HCT116 (cell line): ENCODE measurements at regions not wholly inside any gene's neighbourhood (a gene's known extent, or its start where the extent isn't known, plus 50 kb on each side); places are given as distances from the start of the nearest gene placed in this dataset.

ENCODE experiments used
- ATAC-seq: fragments of 200-7000 bp; cut with Tn5 transposase; 2 replicates; pipeline ENCODE4 v1.9.1; 2020; ENCODE audit warnings: mild to moderate bottlenecking, moderate library complexity
- BruUV-seq: library from RNA; stranded (reverse); fragments of 400-500 nt; replicated peaks from 2 replicates; lab custom pipeline; 2021; lab: Mats Ljungman, UMichigan
- CTCF ChIA-PET: fragments of 300-600 bp; sonication (Branson Sonifier 250); formaldehyde crosslinking; loops from one replicate; lab custom pipeline; 2021; ENCODE audit warnings: antibody characterized with exemption; lab: Charles Lee
- POLR2A ChIA-PET: fragments of 300-600, 350-600 bp; sonication (Branson Sonifier 250); formaldehyde crosslinking; loops from one replicate; lab custom pipeline; 2021; ENCODE audit warnings: antibody characterized with exemption; lab: Charles Lee
- RAD21 ChIA-PET, 2 experiments: fragments of 300-600 bp; sonication (Branson Sonifier 250); formaldehyde crosslinking; loops; one replicate each; lab custom pipeline; 2023; ENCODE audit warnings: low total read pairs in 2 of 2; ENCODE audit not compliant: uncharacterized antibody in 2 of 2, unreplicated experiment in 2 of 2, low non-redundant PET in 1 of 2; lab: Charles Lee
- DNase-seq: peaks from one replicate; pipeline ENCODE4 v3.0.0-alpha.2; 2010; ENCODE audit warnings: low read depth, low spot score
- H2AFZ ChIP-seq: fragments of 200-600 bp; shearing (Covaris generic), sonication (generic); 2 replicates; pipeline ENCODE4 v1.6.1; 2017; ENCODE audit warnings: low read depth, mixed run types, mixed read lengths, antibody characterized with exemption, low read length; ENCODE audit not compliant: poor library complexity, severe bottlenecking
- H3K27ac ChIP-seq: 2 replicates; pipeline ENCODE4 v1.5.1; 2012; ENCODE audit warnings: low read depth, low read length
- H3K27me3 ChIP-seq: fragments of 200-600 bp; sonication (generic); 2 replicates; pipeline ENCODE4 v1.6.1; 2016; ENCODE audit warnings: mixed run types, low read length, mixed read lengths; ENCODE audit not compliant: insufficient read depth
- H3K36me3 ChIP-seq, 2 experiments: fragments of 200-500 bp in 1 of 2; fragments of 200-600 bp in 1 of 2; sonication (Bioruptor generic) in 1 of 2; sonication (generic) in 1 of 2; 2 replicates each; pipeline versions ENCODE4 v1.5.1 to v1.6.1; 2014 to 2016; ENCODE audit warnings: low read length in 2 of 2, inconsistent platforms in 1 of 2, mixed read lengths in 1 of 2, mixed run types in 1 of 2; ENCODE audit not compliant: insufficient read depth in 2 of 2, control insufficient read depth in 1 of 2
- H3K4me1 ChIP-seq, 2 experiments: fragments of 200-600 bp in 1 of 2; sonication (generic) in 1 of 2; 2 replicates each; pipeline versions ENCODE4 v1.5.1 to v1.6.1; 2012 to 2017; ENCODE audit warnings: low read length in 2 of 2, inconsistent platforms in 1 of 2, mild to moderate bottlenecking in 1 of 2, mixed read lengths in 1 of 2, mixed run types in 1 of 2, moderate library complexity in 1 of 2; ENCODE audit not compliant: insufficient read depth in 2 of 2, control insufficient read depth in 1 of 2
- H3K4me2 ChIP-seq: fragments of 200-600 bp; sonication (generic); 2 replicates; pipeline ENCODE4 v1.6.1; 2017; ENCODE audit warnings: mixed run types, low read length, mixed read lengths
- H3K4me3 ChIP-seq, 2 experiments: fragments of 200-600 bp in 1 of 2; sonication (generic) in 1 of 2; replicated peaks in 1 of 2; 2 replicates each; pipeline ENCODE4 v1.5.1; 2011 to 2016; ENCODE audit warnings: low read length in 2 of 2, control low read depth in 1 of 2, low read depth in 1 of 2, mild to moderate bottlenecking in 1 of 2, mixed read lengths in 1 of 2, mixed run types in 1 of 2
- H3K79me2 ChIP-seq: fragments of 200-600 bp; sonication (generic); 2 replicates; pipeline ENCODE4 v1.6.1; 2017; ENCODE audit warnings: mild to moderate bottlenecking, mixed run types, low read length, moderate library complexity, mixed read lengths; ENCODE audit not compliant: insufficient read depth
- H3K9ac ChIP-seq: fragments of 200-600 bp; sonication (generic); 2 replicates; pipeline ENCODE4 v1.6.1; 2016; ENCODE audit warnings: low read length, mixed read lengths
- H3K9me2 ChIP-seq: fragments of 200-600 bp; sonication (generic), shearing (Covaris generic); 2 replicates; pipeline ENCODE4 v1.6.1; 2017; ENCODE audit warnings: mixed run types, mild to moderate bottlenecking, moderate library complexity; ENCODE audit not compliant: insufficient read depth
- H3K9me3 ChIP-seq, 2 experiments: fragments of 200-500 bp in 1 of 2; fragments of 200-600 bp in 1 of 2; sonication (Bioruptor generic) in 1 of 2; sonication (generic) in 1 of 2; 2 replicates each; pipeline ENCODE4 v1.6.1; 2014 to 2017; ENCODE audit warnings: low read length in 2 of 2, mixed read lengths in 2 of 2, inconsistent platforms in 1 of 2, low read depth in 1 of 2, mild to moderate bottlenecking in 1 of 2, mixed run types in 1 of 2, moderate library complexity in 1 of 2; ENCODE audit not compliant: control insufficient read depth in 1 of 2, insufficient read depth in 1 of 2
- H4K20me1 ChIP-seq: fragments of 200-600 bp; sonication (generic), shearing (Covaris generic); 2 replicates; pipeline ENCODE4 v1.6.1; 2017; ENCODE audit warnings: mixed run types, mild to moderate bottlenecking, moderate library complexity; ENCODE audit not compliant: insufficient read depth
- ATF3 ChIP-seq: IDR thresholded peaks from 2 replicates; pipeline ENCODE4 v1.6.1; 2012
- CBX3 ChIP-seq: IDR thresholded peaks from 2 replicates; pipeline ENCODE4 v1.6.1; 2012; ENCODE audit warnings: low read depth
- CEBPB ChIP-seq: IDR thresholded peaks from 2 replicates; pipeline ENCODE4 v1.6.1; 2012; ENCODE audit warnings: low read depth
- CTCF ChIP-seq, 3 experiments: fragments of 200-600 bp in 1 of 3; sonication (generic) in 1 of 3; IDR thresholded peaks in 2 of 3; conservative IDR thresholded peaks in 1 of 3; 2 replicates each; pipeline ENCODE4 v1.5.1; 2012 to 2017; ENCODE audit warnings: low read depth in 2 of 3, low read length in 2 of 3, antibody characterized with exemption in 1 of 3, borderline replicate concordance in 1 of 3, control low read depth in 1 of 3, mild to moderate bottlenecking in 1 of 3, mixed read lengths in 1 of 3, mixed run types in 1 of 3, moderate library complexity in 1 of 3; ENCODE audit not compliant: insufficient read depth in 1 of 3
- FOSL1 ChIP-seq: IDR thresholded peaks from 2 replicates; pipeline ENCODE4 v1.6.1; 2012; ENCODE audit warnings: low read depth
- JUND ChIP-seq: IDR thresholded peaks from 2 replicates; pipeline ENCODE4 v1.6.1; 2012
- MAX ChIP-seq: IDR thresholded peaks from 2 replicates; pipeline ENCODE4 v1.6.1; 2012
- POLR2A ChIP-seq: IDR thresholded peaks from 2 replicates; pipeline ENCODE4 v1.7.0; 2011; ENCODE audit warnings: borderline replicate concordance; ENCODE audit not compliant: insufficient read depth, insufficient read length; ENCODE audit errors: extremely low read depth
- REST ChIP-seq: IDR thresholded peaks from 2 replicates; pipeline ENCODE4 v1.6.1; 2012; ENCODE audit warnings: low read depth
- SIN3A ChIP-seq: IDR thresholded peaks from 2 replicates; pipeline ENCODE4 v1.6.1; 2012; ENCODE audit warnings: low read depth
- SRF ChIP-seq: IDR thresholded peaks from 2 replicates; pipeline ENCODE4 v1.6.1; 2012; ENCODE audit warnings: low read depth
- YY1 ChIP-seq: IDR thresholded peaks from 2 replicates; pipeline ENCODE4 v1.6.1; 2011; ENCODE audit warnings: low read length, low read depth, moderate library complexity, mild to moderate bottlenecking; ENCODE audit not compliant: insufficient replicate concordance; ENCODE audit errors: extremely low read depth
- ZNF274 ChIP-seq: fragments of 200-500 bp; sonication (Bioruptor generic); IDR thresholded peaks from 2 replicates; pipeline ENCODE4 v1.6.1; 2014; ENCODE audit warnings: mild to moderate bottlenecking, low read depth, low read length, inconsistent platforms
- intact Hi-C: fragments of 100-400 bp; cut with micrococcal nuclease; formaldehyde crosslinking; loops from 2 replicates; pipeline ENCODE4 v1.10.0; 2022

- no peak for TF ChIP-seq POLR2A
- no peak for TF ChIP-seq REST
- no peak for TF ChIP-seq YY1
- no peak for TF ChIP-seq SIN3A
- TF ChIP-seq CTCF (IDR thresholded peaks at IDR 0.05 in 2 of 3, conservative IDR thresholded peaks at IDR 0.05 in 1 of 3; ENCODE audit: borderline replicate concordance in 1 of 3, insufficient read depth in 1 of 3, low read depth in 2 of 3, low read length in 2 of 3): no peak
- TF ChIP-seq FOSL1: no peak
- no peak for TF ChIP-seq CBX3
- no peak for TF ChIP-seq SRF
- TF ChIP-seq ZNF274: no peak
- no peak for TF ChIP-seq CEBPB
- TF ChIP-seq JUND: no peak
- TF ChIP-seq ATF3: no peak
- TF ChIP-seq MAX: no peak
- TF ChIP-seq, all 23 proteins: peak for 0
- H3K36me3 ChIP-seq: no peaks in the 10 kb centered on the region
Observed at GRCh38 chr5:52275639-52276038, 512.1 kb upstream of the ITGA1 start.

More at GRCh38 chr5:52275639-52276038, 512.1 kb upstream of the ITGA1 start:
- H3K9ac ChIP-seq: no peak overlapping the region
- no peaks in the 10 kb centered on the region for H3K9me2 ChIP-seq
- H3K79me2 ChIP-seq: no peaks in the 10 kb centered on the region
- ChIA-PET RAD21 (no interaction called here), CTCF (no interaction called here), POLR2A (no interaction called here)
- no peaks in the 10 kb centered on the region for H3K27me3 ChIP-seq
- no peak overlapping the region for H2AFZ ChIP-seq
- DNase-seq (no peak), ATAC-seq (no peak)
- no peak overlapping the region for H3K27ac ChIP-seq
- no peak overlapping the region for H3K4me3 ChIP-seq
- BruUV-seq: no TSS peak
- H3K9me3 ChIP-seq: no peaks in the 10 kb centered on the region
- intact Hi-C loops: no loop called here
- H3K4me1 ChIP-seq: no peaks in the 10 kb centered on the region
- H3K4me2 ChIP-seq: no peak overlapping the region
- H4K20me1 ChIP-seq: no peaks in the 10 kb centered on the region
